COLO668 (cell line): ENCODE measurements at regions not wholly inside any gene's neighbourhood (a gene's known extent, or its start where the extent isn't known, plus 50 kb on each side); places are given as distances from the start of the nearest gene placed in this dataset.

Experiments used
- DNase-seq: peaks from one replicate; lab custom pipeline; 2025; ENCODE audit not compliant: unreplicated experiment; lab: John Stamatoyannopoulos, UW

- no peak for DNase-seq
Observed at GRCh38 chr13:86714495-86714894, 915.3 kb upstream of the SLITRK6 start.

GRCh38 chr13:86725105-86725504, 925.9 kb upstream of the SLITRK6 start:
- DNase-seq, result no peak

- no peak for DNase-seq
Observed at GRCh38 chr13:86729206-86729605, 930.0 kb upstream of the SLITRK6 start.

GRCh38 chr13:86731987-86732386, 932.8 kb upstream of the SLITRK6 start:
- DNase-seq, result no peak

- no peak for DNase-seq
Observed at GRCh38 chr13:86737334-86737932, 933.7 kb upstream of the SLITRK5 start.

GRCh38 chr13:86741762-86742285, 929.3 kb upstream of the SLITRK5 start:
- no peak for DNase-seq

- DNase-seq, result no peak
Observed at GRCh38 chr13:86757236-86757978, 913.8 kb upstream of the SLITRK5 start.

GRCh38 chr13:86758116-86758515, 913.1 kb upstream of the SLITRK5 start:
- no peak for DNase-seq

GRCh38 chr13:86760620-86761019, 910.6 kb upstream of the SLITRK5 start:
- DNase-seq, result no peak

- DNase-seq, result no peak
Observed at GRCh38 chr13:86765462-86765861, 905.7 kb upstream of the SLITRK5 start.

- DNase-seq, result no peak
Observed at GRCh38 chr13:86788616-86789015, 882.6 kb upstream of the SLITRK5 start.

GRCh38 chr13:86792153-86792651, 879.0 kb upstream of the SLITRK5 start:
- no peak for DNase-seq

GRCh38 chr13:86795858-86796257, 875.3 kb upstream of the SLITRK5 start:
- no peak for DNase-seq

- DNase-seq, result no peak
Observed at GRCh38 chr13:86810361-86810760, 860.8 kb upstream of the SLITRK5 start.

GRCh38 chr13:86813198-86813597, 858.0 kb upstream of the SLITRK5 start:
- DNase-seq, result no peak

- DNase-seq, result no peak
Observed at GRCh38 chr13:86825410-86825809, 845.8 kb upstream of the SLITRK5 start.

- no peak for DNase-seq
Observed at GRCh38 chr13:86826232-86826631, 844.9 kb upstream of the SLITRK5 start.

GRCh38 chr13:86830046-86830445, 841.1 kb upstream of the SLITRK5 start:
- no peak for DNase-seq

GRCh38 chr13:86831084-86831483, 840.1 kb upstream of the SLITRK5 start:
- no peak for DNase-seq

- no peak for DNase-seq
Observed at GRCh38 chr13:86838411-86839120, 832.6 kb upstream of the SLITRK5 start.

- DNase-seq, result no peak
Observed at GRCh38 chr13:86839221-86839620, 832.0 kb upstream of the SLITRK5 start.
